ENCODE measurements at regions not wholly inside any gene's neighbourhood (a gene's known extent, or its start where the extent isn't known, plus 50 kb on each side); places are given as distances from the start of the nearest gene placed in this dataset.
"Not testable (repeated sequence)": the region's sequence is repeated elsewhere in the genome, so short reads cannot be mapped to it uniquely, and the experiment has no call there.

DNA sequence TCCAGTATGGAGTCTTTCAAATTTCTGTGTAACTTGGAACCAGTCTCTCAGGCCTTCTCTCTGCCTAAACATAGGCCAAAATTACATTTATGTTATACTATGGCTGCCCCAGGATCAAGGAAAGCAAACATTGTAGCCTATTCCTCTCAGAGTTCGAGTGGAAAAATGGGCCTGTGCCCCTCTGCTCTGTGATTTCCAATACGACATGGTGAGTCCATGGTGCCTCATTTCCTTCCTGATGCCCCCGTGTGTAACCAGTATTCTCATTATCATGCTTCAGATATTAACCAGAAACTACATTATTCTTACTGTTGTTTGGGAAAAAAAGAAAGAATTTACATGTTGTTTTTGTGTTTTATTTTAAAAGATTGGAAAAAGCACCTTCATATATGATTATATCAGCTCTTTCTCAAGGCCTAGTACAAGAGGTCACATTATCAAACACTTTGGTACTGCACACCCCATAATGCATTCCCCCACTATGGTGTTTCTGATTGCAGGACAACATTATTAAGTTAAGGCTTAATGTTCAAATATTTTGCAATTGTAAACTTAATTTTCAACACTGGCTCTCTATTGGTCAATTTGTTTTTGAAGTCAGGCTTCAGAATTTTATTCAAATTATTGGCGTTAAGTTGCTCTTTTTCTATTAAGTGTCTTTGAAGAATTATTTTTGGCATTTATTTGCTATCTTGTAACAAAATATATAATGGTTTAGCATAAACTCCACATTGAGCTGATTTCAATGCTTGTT lies 151.8 kb upstream of the SLC27A6 start:
- DNase-seq: no peak

DNA sequence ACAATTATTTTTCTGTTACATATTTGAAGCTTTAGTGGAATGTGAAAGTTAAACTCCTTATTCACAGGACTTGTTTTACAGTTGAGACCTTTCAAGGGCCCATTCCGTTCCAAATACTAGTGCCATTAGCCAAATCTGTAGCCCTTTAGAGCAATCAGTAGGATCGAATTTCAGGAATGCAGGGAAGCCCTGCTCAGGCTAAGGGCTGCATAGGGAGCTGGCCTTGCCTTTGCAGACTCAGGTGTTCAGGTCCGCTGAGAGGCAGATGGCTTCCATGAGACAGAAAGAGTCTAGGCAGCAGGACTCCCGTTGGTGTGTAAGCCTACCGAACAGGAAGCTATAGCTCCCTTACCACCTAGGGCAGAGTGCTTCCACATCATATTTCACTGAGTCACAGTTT lies 150.1 kb upstream of the SLC27A6 start:
- no peak for DNase-seq

DNA sequence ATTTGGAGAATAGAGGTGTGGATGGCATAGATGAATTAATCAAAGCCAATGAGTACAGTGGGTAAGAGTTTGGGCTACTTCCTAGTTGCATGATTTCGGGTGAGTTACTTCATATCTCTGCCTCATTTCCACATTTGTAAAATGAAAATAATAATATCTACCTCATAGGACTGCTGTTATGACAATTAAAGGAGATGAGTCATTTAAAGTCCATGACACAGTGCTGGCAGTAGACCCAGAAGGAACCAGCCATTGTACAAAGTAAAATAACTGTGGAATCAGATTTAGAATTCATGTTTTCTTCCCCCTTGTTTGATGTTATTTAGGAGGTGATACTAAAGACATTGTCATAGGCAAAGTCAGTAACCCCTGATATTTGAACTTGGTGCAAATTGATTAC lies 139.5 kb upstream of the SLC27A6 start:
- no peak for DNase-seq

DNA sequence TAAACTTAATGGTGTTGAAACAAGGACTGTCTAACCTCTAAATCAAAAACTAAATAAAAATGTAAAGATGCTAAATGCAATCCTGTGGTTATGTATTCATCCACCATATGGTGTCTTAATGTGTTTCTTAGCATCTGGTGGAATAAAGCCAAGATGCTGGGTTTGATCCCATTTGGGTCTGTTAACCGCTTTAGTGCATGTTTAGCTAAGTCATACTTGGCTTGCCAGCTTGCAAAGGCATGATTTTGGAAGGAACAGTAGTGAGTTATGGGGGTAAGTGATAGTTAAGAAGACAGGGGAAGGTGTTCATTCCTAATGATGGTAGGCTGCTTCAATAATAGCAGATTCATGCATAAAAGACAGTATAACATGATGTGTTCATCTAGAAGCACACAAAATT lies 139.0 kb upstream of the SLC27A6 start:
- no peak for DNase-seq

DNA sequence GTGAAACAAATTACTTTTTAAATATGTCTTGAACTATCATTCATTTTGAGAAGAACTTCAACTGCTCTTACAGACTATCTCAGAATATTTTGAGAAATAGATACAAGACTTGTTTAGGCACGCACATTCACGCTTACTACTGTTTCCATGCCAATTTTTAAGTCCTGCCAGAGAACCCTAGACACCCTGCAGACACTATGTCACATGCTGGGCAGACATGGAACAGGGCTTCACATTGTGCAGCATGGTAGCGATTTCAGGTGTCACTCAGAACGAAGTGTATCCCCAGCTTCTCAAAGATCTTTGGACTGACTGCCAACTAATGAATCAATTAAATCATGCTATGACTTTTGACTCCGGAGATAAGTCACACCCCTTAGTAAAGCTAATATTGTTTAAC lies 128.7 kb upstream of the SLC27A6 start:
- DNase-seq: no peak

DNA sequence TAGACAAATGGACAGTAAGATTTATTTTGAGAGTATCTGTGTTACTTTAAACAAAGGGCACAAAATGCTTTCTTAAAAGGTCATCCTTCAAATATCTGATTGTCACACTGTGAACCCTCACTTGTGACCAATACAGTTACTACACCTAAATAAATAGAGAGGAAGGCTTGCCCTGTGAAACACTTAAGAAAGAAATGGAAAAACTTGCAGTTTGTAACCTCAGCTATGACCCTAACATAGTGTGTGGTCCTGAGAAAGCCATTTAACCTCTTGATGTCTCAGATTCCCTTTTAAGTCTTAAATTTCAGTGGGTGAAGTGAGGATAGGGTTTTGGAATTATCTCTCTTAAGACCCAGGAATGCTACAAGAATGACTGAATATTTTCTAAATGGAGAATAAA lies 126.7 kb upstream of the SLC27A6 start:
- no peak for DNase-seq

DNA sequence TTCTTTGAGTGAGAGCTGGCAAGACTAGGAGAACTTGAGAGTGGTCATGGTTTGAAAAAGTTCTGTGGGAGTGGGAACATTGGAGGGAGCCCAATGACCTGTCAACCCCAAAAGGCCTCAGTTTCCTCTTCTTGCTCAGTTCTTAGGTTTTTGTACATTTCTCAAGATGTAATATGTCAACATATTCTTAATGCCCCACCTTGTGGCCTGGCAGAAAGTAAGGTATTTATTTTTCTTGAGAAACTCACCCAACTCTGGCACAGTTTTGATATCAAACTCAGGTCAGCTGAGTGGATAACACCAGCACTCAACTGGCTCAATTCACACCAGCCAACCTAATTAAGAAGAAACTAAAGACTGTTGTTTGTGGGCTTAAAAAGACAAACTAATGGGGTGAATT lies 123.0 kb upstream of the SLC27A6 start:
- DNase-seq: no peak

DNA sequence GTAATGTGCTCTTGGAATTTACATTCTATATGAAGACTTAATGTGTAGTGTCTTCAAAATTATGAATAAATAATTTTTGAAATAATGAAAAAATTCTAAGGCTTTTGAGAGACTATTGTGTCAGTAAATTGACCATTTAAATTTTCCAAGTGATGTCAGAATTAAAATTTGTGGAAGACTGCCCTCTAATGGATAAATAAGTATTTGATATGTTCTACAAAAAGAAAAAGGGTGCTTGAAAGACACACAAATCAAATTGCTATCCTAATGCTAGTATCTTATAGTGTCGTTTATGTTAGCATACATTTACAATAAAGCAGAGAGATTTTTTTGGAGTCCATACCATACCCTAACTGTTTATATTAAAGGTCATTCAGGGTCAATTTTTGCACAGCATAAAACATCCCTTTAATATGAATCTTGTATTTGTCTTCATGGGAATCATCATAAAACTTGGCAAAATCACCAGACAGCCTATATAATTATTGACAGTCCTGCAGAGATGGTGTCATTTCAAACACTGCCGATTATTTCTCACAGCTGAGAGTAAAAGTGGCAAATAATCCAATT lies 120.8 kb upstream of the SLC27A6 start:
- no peak for DNase-seq

DNA sequence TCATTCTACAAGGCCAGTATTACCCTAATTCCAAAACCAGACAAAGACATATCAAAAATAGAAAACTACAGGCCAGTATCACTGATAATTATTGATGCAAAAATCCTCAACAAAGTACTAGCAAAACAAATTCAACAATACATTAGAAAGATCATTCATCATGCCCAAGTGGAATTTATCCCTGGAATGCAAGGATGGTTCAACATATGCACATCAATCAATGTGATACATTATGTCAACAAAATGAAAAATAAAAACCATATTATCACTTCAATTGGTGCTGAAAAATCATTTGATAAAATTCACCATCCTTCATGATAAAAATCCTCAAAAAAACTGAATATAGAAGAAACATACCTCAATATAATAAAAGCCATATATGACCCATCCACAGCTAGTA lies 115.2 kb upstream of the SLC27A6 start:
- DNase-seq: no peak

DNA sequence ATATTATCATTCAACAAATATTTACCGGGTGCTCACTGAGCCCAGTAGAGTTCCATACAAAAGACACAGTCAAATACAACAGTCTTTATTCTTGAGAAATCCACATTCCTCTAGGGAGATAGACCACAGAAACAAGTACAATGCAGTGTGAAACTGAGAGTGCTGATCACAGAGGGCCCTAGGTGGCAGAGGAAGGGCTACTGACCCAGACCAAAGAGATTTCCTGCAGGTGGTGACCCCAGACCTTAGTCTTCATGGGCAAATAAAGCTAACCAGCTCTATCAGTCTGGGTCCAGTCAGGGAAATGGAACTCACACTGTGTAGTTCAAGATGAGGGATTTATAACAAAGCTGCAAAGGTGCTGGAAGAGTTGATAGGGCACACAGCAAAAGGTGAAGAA lies 110.4 kb upstream of the SLC27A6 start:
- DNase-seq: no peak

DNA sequence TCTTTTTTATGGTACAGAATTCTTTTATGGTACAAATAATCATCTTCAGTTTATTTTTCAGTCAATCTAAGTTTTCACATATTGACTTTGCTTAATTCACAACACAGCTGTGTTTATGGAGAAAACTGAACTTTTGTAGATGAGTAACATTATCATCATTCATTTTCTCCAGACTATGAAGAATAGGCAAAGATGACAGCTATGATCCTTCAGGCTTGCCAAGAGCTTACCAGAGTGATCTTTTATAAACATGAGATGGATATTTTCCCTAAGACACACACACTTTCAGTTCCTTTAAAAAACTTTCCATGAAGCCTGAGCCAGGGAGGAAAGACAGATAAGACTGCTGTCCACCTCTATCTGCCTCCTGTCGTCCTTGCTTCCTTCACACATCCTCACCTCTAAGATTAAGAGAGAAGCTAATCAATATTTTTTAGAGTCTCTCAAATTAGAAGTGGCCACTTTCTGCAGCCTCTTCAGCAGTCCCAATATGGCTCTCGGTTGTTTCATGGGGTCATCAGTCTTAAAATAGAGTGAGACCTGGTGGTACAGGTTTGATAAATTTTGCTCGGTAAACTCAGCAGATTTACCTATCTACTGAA lies 108.1 kb upstream of the SLC27A6 start:
- no peak for DNase-seq

DNA sequence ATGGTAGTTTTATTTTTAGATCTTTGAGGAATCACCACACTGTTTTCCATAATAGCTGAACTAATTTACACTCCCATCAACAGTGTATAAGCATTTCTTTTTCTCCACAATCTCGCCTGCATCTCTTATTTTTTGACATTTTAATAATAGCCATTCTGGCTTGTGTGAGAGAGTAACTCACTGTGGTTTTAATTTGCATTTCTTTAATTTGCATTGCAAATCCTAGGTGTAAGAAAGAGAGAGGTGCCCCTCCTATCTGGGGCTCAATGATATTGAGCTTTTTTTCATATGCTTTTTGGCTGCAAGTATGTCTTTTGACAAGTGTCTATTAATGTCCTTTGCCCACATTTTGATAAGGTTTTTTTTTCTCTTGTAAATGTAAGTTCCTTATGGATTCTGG lies 106.3 kb upstream of the SLC27A6 start:
- no peak for DNase-seq

DNA sequence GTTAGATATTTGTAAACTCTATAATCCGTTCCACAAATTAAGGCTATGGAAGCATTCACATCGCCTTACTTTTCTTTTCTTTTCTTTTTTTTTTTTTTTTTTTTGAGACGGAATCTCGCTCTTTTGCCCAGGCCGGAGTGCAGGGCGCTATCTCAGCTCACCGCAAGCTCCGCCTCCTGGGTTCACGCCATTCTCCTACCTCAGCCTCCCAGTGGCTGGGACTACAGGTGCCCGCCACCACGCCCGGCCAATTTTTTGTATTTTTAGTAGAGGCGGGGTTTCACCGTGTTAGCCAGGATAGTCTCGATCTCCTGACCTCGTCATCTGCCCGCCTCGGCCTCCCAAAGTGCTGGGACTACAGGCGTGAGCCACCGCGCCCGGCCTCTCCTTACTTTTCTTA lies 104.1 kb upstream of the SLC27A6 start:
- DNase-seq: not testable (repeated sequence)

DNA sequence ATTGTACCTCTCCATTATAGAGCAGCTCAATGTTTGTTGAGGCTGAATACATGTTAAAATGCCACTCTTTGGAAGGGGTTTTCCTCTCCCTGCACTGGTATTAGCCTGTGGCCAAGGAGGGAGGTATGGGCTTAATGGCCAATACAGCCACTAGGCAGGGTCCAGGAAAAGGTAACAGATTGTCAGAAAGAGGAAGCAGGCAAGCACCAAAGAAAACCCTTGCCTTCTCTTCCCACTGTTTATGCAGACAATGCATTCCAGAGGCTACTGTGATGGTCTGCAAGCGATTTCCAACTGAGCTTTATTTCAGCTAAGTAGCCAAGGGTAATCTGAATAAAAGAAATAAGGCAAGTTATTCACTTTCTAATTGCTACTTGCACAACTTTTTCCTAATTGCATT lies 95.3 kb upstream of the SLC27A6 start:
- DNase-seq: no peak

DNA sequence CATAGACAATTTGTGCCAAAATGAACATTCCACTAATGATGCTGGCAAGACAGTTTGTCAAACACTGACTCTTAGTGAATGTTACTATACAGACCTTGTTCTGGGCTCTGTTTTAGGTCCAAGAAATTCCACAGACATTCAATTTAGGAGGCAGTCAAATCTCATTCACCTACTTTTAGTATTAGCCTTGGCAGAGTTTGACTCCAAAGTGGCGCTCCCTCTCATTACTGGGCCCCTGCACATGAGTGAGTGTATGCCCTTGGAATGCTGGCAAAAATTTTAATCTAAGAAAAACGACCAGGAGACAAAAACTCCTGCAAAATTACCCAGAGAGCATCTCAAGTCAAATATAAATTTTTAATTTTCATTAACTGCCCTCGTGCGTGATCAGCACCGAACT lies 94.9 kb upstream of the SLC27A6 start:
- DNase-seq: no peak

DNA sequence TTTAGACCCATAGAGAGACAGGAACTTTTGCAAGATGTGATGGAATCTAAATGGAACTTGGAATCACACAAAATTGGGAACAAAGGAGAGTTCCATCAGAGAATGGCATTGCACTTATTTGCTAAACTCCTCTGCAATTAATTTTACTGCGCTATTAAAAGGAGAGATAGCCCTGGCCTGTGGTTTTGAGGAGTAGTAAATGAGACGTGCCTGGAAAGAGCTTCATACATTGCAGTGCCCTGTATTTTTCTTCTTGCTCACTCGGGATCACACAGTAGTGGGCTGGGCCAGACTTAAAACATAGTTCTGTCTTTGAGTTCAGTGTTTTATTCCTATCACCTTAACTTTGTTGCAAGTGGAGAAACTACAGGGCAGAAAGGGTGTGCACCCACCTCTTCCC lies 94.4 kb upstream of the SLC27A6 start:
- DNase-seq: no peak

DNA sequence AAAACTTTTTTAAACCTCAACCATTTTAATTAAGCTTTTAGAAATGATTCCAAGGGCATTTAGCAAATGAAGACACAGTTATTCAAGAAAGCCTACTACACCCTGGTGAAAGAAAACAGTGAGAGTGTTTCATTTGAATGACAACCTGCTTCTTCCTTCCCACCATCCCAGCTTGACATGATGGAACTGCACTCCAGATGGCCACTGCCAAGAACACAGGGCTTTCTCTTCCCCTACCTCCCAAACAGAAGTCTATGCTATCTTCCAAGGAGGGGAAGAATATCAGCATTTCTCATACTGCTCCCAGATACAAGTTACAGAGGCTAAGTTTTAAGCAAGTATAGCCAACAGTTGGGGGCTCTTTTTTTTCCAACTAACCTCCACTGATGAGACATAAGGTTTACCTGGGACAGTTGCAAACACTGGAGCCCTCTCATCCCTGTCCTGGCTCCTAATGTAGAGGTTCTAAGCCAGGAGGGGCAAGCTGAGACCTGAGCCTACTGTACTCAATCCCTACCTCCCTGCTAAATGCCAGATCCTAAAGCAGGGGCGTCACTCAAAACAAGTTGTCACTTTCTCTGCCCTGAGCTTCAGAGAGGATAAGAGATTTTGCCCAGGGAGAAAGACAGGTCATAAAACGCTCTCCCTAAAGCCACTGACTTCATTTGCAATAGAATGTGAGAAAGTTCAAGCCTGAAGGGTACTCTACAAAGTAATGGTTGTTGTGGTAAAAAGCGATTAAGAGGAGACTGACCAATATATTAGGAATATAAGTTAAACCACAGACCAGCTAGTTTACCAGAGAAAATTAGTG lies 88.5 kb upstream of the SLC27A6 start:
- DNase-seq: no peak

DNA sequence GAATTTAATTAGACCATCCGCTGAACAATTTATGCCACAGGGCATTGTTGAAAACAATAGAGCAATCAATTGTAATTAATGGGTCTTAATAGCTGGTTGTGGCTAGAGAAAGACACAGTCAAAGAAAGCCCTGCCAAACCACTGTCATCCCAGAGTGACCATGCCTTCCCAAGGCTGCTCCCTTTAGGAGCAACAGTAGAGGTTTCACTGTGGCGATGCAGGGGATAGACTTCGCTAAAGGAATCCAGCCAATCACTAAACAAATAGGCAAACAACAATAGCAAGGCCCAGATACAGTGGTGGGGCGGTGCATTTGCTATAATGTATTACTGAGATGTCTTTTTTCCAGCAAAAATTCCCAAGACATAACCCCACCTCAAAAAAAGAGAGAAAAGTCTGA lies 87.8 kb upstream of the SLC27A6 start:
- no peak for DNase-seq

DNA sequence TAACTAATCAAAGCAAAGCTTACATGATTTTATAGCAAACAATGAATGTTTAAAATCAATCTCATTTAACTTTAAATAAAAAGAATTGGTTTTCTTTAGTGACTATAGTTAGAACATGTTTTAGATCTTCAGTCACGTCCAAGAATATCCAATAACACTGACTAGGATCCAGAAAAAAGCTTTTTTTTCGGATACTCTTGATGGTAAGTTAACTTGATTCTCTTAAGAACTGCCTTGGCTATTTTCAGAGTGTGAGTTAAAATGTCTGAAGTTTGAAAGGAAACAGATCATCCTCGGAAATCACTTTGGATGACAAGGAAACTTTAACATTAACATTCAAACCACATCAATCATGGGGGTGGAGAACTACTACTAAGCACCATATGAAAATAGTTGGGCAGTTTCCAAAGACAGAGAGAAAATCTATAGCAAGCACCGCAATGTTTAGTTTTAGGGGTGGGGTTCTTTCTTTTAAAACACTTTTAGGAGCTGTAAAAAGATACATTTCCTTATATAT lies 83.7 kb upstream of the SLC27A6 start:
- no peak for DNase-seq

DNA sequence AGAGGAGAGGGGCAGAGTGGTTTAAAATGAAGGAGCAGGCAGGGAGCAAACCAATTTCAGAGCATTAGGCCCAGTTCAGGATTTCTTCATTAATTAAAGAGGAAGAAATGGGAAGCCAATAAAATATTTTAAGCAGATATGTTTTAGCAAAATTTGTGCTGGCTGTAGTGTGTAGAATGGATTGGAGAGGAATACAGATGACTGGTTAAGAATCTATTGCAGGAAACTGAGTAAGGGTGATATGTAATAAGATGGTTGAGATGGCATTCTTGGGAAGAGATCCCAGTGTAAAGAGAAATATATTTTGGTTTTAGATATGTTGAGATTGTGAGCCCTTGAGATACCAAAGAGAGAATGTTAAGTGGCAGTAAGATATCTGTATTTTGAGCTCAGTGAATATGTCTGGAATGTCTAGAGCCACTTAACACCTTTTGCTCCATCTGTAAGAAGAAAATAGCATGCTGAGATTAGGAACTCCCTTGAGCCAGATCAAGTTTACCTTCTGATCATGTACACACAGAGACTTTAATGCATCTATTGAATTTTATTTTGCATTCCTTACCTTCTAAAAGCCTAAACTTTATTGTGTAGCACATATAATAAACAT lies 79.5 kb upstream of the SLC27A6 start:
- DNase-seq: no peak

DNA sequence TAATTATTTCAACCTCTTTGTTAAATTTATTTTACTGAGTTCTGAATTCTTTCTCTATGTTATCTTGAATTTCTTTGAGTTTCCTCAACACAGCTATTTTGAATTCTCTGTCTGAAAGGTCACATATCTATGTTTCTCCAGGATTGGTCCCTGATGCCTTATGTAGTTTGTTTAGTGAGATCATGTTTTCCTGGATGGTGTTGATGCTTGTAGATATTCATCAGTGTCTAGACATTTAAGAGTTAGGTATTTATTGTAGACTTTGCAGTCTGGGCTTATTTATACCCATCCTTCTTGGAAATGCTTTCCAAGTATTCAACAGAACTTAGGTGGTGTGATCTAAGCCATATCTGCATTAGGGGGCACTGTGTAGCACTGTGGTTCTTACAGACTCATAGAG lies 70.2 kb upstream of the SLC27A6 start:
- no peak for DNase-seq

DNA sequence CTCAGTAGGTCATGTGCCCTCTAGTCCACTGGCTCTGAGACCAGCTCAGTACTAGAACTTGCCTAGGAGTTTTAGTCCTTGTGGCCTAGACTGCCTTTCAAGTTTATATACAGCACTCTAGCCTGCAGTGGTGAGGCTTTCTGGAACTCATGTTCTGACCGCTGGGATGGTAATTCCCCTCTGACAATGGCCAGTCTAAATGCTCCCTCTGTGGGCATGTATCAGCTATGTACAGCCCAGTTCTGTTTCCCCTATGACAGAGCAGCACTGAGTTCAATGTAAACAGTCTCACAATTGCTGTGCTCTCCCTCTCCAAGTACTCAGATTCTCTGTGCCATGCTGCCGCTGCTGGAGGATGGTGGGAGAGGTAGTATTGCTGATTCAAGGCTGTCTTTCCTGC lies 68.6 kb upstream of the SLC27A6 start:
- no peak for DNase-seq

DNA sequence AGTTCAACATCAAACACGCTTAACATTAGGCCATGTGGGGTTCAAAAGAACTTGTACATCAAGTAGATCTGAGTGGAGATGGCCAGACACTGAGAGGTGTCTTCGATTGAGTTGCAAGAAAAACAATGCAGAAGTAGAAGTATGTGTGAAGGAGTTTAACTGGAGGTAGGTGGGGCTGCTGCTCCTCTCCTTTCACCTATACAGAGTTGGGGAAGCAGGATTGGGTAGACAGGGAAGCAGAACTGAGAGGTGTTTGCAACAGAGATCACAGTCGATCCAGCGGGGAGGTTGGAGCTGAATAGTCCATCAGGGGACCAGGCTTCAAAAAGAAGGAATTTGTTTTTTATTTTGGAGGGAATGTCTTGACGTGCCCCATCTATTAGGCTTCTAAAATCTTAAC lies 61.7 kb upstream of the SLC27A6 start:
- DNase-seq: no peak

Measured in CD4-positive, alpha-beta T cell treated with Interleukin-4 for 4 hours (primary cell).